Posterior vena cava (tissue), 2 donors: ENCODE measurements at regions not wholly inside any gene's neighbourhood (a gene's known extent, or its start where the extent isn't known, plus 50 kb on each side); places are given as distances from the start of the nearest gene placed in this dataset.

Experiments used
- DNase-seq: peaks from one replicate; pipeline ENCODE4 v3.0.0-alpha.2; 2020; ENCODE audit warnings: low spot score
- intact Hi-C, 2 donors: fragments of 100-400 bp; cut with DNase I; formaldehyde crosslinking; loops; one replicate each; pipeline versions ENCODE4 v1.14.1 to v1.14.2; 2022 to 2023
- donor health status: DM: yes; HTN: yes; CAD: no.
- donor health status: DM: yes; HTN: yes; CAD: no.

- intact Hi-C loops, result no loop called here
- no peak for DNase-seq
Measured at GRCh38 chr10:128895473-128895872, 571.6 kb upstream of the MGMT start.

DNA sequence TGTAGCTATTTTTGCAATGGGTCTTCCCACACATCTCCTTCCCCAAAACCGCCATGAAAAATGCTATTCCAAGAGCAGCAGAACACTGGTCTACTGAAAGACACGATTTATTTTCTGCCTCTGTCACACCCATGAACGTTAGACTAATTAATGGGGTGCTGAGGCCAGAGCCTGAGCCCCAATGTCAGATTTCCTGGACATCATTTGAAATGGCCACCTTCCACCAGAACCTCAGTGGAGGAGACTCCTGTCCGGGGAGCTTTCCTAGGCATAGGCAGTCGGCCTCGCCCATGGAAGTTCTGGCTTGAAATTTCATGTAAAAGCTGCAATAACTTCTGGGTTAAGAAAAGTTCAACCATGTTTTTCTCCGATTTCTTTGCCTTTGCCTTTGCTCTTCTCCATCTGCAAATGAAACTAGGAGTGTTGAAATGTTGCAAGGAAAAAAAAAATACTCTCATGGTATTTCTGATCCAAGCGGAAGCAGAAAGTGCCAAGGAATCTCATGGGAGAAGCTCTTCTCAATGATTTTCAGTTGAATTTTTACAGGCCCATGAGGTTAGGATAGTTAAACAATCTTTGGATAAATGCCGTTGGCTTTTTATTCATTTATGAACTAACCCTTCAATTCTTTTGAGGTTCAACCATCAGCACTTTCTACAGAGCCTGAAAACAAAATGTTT, 570.8 kb upstream of the MGMT start:
- DNase-seq, result no peak
- intact Hi-C loops, result no loop called here

GRCh38 chr10:128896963-128897362, 570.1 kb upstream of the MGMT start:
- intact Hi-C loops, result no loop called here
- no peak for DNase-seq

DNA sequence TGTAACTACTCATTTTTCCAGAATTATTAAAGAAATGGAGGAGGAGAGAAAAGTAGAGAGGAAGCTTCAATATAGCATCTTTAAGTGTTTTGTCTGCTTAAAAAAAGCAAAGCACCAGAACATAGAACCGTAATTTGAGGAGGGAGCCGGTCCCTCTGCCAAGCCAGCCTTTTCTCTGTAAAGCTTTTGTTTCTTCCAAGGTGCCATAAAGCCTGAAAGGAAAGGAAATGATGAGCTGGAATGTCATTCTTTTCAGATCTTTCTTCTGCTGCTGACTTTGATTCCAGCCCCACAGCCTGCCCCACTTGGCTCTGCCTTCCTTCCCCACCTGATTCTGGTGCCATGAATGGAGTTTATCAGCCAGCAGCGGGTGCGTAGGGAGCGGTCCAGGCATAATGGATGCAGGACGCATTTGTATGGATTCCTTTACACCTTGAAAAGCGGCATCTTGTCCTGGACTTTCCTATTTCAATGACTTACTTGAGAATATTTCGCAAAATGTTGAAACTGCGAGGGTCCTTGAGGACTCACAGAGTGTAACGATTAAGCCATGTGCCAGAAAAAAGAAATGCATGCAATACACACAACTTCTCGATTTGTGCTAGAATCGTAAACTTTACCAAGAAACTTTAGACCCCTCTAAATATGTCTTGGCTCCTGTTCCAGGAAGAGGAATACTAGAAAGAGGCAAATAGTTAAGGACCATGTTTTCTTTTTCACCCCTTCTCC, 569.5 kb upstream of the MGMT start:
- no peak for DNase-seq
- intact Hi-C loops, result no loop called here

DNA sequence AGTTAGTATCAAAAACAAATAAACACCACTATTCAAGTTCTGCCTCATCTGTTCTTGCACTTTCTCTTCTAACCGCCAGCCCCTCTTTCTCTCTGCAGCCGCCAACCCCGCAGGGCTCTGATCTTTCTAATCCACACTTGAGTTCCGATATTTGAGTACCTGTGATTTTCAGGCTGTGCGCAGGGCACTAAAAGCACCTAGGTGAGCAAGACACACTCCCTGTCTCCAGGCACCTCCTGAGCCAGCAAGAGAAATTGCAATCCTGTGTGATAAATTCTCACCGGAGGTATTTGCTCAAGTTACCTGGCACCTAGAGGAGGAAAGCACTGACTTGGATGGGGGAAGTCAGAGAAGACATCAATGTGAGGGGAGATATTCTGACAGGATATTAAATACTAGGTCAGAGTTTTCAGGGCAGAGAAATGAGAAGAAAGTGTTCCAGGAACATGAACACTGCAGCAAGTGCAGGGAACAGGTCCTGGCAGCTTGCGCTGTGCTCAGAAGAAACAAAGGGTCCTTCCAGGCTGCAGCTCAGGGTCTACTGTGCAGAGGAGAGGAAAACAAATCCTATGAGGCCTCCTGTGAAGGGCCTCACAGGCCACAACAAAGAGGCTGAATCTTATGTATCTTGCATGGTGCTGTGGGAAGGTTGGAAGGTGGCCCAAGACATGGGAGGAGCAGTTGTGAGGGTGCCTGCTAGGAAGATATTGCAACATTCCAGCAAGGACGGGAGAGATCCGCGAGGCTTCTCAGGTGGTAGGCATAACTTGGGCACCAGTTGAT, 568.7 kb upstream of the MGMT start:
- no peak for DNase-seq

DNA sequence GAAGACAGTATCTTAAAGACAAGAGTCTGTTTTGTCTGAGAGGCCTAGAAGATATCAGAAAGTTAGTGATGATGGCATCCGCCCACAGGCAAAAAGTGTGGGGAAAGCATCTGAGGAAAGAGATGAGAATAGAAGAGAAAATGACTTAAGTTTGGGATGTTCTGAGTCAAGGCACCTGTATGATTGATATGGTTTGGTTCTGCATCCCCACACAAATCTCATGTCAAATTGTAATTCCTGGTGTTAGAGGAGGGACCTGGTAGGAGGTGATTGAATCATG, 568.2 kb upstream of the MGMT start:
- intact Hi-C loops, result no loop called here
- DNase-seq, result no peak

More for the DNA sequence above, 568.7 kb upstream of the MGMT start:
- intact Hi-C loops, result no loop called here

- DNase-seq, result no peak
- intact Hi-C loops, result no loop called here
Measured at GRCh38 chr10:128900456-128900855, 566.6 kb upstream of the MGMT start.

DNA sequence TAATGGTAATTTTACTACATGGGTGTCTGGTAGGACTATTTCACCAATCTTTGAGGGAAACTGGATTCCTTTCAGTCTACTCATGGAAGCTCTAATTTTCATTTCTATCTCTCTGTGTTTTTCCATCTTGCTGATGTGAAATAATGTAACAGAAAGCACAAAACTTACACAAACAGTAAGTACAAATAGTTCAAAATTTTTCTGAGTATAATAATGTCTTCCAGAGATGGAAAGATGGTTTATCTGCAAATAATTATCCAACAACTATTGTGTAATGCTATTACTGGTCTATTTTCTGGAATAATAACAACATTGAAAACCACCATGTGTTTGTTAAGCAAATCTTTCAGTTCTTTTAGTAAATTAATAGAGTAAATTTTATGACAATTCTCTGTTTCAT, 565.8 kb upstream of the MGMT start:
- intact Hi-C loops, result no loop called here
- DNase-seq, result no peak

DNA sequence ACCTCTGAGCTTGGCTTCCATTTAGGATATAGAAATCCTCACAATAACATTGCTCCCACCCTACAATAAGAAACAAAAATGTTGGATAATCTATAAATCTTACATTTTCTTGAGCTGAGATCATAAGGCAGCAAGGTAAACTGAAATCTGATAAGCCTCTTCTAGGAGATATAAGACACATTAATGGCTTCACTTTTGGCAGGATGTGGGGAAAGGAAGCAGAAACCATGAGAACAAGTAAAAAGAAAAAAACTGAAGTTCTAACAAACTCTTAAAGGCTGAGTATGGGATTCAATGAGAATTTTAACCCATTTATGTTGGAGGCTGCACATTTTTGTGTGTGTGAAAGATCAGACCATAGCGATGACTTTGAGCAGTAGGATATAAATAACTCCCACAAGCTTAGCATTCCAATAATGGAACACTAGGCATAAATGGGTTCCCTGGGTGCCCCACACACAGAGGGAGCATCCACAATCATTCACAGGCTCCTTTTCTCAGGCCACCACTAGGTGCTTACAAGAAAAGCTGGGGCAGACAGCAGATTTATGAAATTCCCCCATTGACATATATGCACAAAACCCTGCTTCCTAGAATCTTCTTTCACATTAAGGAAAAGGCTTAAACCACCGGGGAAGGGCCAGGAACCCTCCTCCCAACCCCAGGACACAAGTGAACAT, 564.9 kb upstream of the MGMT start:
- intact Hi-C loops, result no loop called here
- DNase-seq, result no peak

GRCh38 chr10:128907155-128907941, 559.7 kb upstream of the MGMT start:
- intact Hi-C loops, result no loop called here
- no peak for DNase-seq

DNA sequence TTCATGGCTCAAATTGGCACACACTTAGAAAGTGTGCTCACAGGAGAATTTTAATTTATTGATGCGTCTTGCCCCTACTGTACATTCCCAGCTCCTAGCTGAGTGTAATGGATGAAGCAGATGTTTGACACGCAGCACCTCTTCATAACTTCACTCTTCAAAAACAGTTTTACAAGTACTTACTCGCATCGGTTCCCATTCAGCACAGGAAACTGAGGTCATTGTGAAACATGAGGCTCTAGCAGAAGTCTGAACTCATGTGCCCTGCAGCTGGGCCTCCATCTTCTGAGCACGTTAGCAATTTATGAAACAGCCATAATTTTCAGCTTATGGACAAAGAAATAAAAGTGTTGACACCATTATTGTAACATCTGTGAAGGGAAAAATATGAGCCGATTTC, 558.9 kb upstream of the MGMT start:
- DNase-seq, result no peak
- intact Hi-C loops, result no loop called here

GRCh38 chr10:128908499-128908898, 558.5 kb upstream of the MGMT start:
- intact Hi-C loops, result no loop called here

DNA sequence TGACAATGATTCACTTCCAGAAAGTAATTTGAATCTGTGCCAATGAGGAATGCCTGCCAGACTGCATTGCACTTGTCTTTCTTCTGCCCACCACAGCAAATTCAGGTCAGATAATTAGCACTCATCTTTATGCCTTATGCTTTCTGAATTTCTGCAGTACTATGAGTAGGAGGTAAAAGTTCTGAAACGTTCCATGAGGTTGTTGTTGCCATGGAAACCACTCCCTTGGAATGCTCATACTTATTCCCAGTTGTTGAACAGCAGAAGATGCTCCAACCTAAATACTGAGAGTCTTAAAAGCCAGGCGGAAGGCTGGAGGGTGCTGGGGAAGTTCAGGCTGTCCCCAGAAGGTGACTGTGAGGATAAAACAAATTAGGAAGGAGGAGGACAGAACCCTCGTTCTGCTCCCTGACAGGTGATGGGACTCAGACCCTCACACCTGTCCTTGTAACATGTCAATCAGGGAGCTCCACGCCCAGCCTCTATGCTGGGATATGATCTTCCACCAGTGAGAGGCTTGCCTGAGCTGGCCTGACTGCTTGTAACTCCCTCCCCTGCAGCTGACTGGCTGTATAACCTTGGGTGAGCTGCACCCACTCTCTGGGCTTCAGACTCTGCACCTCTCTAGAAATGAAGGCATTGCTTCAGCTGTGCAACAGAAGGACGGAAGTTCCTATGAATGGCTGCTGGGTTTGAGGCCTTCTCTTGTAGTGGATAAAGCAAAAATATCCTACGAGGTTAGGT, 554.3 kb upstream of the MGMT start:
- no peak for DNase-seq
- intact Hi-C loops, result no loop called here

More at GRCh38 chr10:128908499-128908898, 558.5 kb upstream of the MGMT start:
- no peak for DNase-seq

- DNase-seq, result no peak
- intact Hi-C loops, result no loop called here
Measured at GRCh38 chr10:128914681-128915080, 552.4 kb upstream of the MGMT start.

DNA sequence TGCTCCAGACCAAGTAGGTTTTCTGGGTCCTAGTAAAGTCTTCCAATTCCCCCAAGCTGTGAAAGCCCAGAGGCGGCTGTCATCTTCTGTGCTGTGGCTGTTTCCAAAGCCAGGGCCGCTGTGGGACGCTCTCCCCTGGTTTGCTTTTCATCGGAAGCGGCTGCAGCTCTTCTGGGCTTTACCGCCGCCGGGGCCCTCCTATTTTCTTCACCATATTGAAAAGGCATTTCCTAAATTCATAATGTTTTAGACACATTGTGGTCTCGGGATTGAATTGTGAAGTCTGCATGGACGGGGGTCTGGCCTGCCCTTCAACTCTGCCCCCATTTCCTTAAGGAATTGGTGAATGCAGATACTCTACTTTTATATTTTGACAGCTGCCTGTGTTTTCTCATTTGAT, 551.4 kb upstream of the MGMT start:
- DNase-seq, result no peak
- intact Hi-C loops, result no loop called here

- intact Hi-C loops, result no loop called here
Measured at GRCh38 chr10:128916383-128916782, 550.7 kb upstream of the MGMT start.

GRCh38 chr10:128921389-128922022, 545.5 kb upstream of the MGMT start:
- DNase-seq, result no peak
- intact Hi-C loops, result no loop called here

More at GRCh38 chr10:128916383-128916782, 550.7 kb upstream of the MGMT start:
- no peak for DNase-seq

- DNase-seq, result no peak
- intact Hi-C loops, result no loop called here
Measured at GRCh38 chr10:128922172-128922571, 544.9 kb upstream of the MGMT start.
